ENCODE measurements at regions not wholly inside any gene's neighbourhood (a gene's known extent, or its start where the extent isn't known, plus 50 kb on each side); places are given as distances from the start of the nearest gene placed in this dataset.
A peak's percentile ranks its signal among the peaks of the same experiment; 100 is the strongest.

GRCh38 chr21:14741256-14741655 is 195.1 kb upstream of the SAMSN1 start (continued):
- TF ChIP-seq, protein P1, sequence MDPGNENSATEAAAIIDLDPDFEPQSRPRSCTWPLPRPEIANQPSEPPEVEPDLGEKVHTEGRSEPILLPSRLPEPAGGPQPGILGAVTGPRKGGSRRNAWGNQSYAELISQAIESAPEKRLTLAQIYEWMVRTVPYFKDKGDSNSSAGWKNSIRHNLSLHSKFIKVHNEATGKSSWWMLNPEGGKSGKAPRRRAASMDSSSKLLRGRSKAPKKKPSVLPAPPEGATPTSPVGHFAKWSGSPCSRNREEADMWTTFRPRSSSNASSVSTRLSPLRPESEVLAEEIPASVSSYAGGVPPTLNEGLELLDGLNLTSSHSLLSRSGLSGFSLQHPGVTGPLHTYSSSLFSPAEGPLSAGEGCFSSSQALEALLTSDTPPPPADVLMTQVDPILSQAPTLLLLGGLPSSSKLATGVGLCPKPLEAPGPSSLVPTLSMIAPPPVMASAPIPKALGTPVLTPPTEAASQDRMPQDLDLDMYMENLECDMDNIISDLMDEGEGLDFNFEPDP (CRISPR knock-in tag; IDR thresholded peaks at IDR 0.05), result no peak
- TF ChIP-seq PURB (CRISPR knock-in tag; IDR thresholded peaks at IDR 0.05; ENCODE audit: low read depth), result no peak
- TF ChIP-seq ZKSCAN1 (IDR thresholded peaks at IDR 0.05; ENCODE audit: low read depth, low read length), result no peak
- TF ChIP-seq ZNF561 (CRISPR knock-in tag; conservative IDR thresholded peaks at IDR 0.05), result no peak
- TF ChIP-seq ZSCAN29 (IDR thresholded peaks at IDR 0.05), result no peak
- no peak for TF ChIP-seq FOXK1 (CRISPR knock-in tag; IDR thresholded peaks at IDR 0.05; ENCODE audit: borderline replicate concordance)
- TF ChIP-seq SRSF1 (IDR thresholded peaks at IDR 0.05; ENCODE audit: low read depth, low read length), result no peak
- no peak for TF ChIP-seq SRSF9 (IDR thresholded peaks at IDR 0.05; ENCODE audit: borderline replicate concordance, low read depth, low read length)
- no peak for TF ChIP-seq MCM5 (IDR thresholded peaks at IDR 0.05; ENCODE audit: low read depth)
- TF ChIP-seq CHD2 (IDR thresholded peaks at IDR 0.05; ENCODE audit: low read depth, low read length), result no peak

- ChIA-PET POLR2A (interaction anchor here (1.1 to 1.5 kb wide), 2 partner anchors 9 to 204 kb away, joined by 3 to 7 read pairs; no protein-coding TSS in a partner anchor), CTCF (ENCODE audit: low intra/inter-chr PET ratio) (no interaction called here)
- H3K9me1 ChIP-seq (ENCODE audit: control insufficient read depth, insufficient read depth, low read length), result no peaks in the 10 kb centered on the region
- no peaks in the 10 kb centered on the region; the same call in 1 of the 2 replicates for H3K9me3 ChIP-seq (replicated peaks; ENCODE audit: control insufficient read depth, insufficient read depth, low read depth, low read length)
- H3K4me1 ChIP-seq (replicated peaks in 1 of 2; ENCODE audit: control insufficient read depth in 2 of 2, insufficient read depth in 2 of 2, low read length in 2 of 2), result peaks cover 4 to 50% of the 10 kb centered on the region in 2 experiments; a peak in 4 of 5 replicates
- no peak overlapping the region for H3K9ac ChIP-seq (ENCODE audit: insufficient read depth in 1 of 2, low read depth in 2 of 2, low read length in 2 of 2)
- no peak overlapping the region for H3K4me2 ChIP-seq (ENCODE audit: insufficient read depth, low read length)
- H3K27ac ChIP-seq (ENCODE audit: extremely low read depth, low read depth, low read length), result no peak overlapping the region
- BruUV-seq (replicated peaks), result no TSS peak
- WGBS (ENCODE audit: insufficient coverage, low coverage, missing lambda C conversion rate), result 0% methylated on average over 1 of the region's 1 CpG
- no peak for FAIRE-seq
- no peak for ATAC-seq
- H2AFZ ChIP-seq (ENCODE audit: low read depth, low read length), result no peak overlapping the region
- H4K20me1 ChIP-seq (replicated peaks; ENCODE audit: control insufficient read depth, insufficient read depth, low read length), result no peaks in the 10 kb centered on the region
- in situ Hi-C loops (cut with MboI), result no loop called here
- no peaks in the 10 kb centered on the region for H3K27me3 ChIP-seq (ENCODE audit: control insufficient read depth in 2 of 2, insufficient read depth in 2 of 2, low read length in 2 of 2)
- no peak overlapping the region for H3K4me3 ChIP-seq
- peaks cover 11% of the 10 kb centered on the region; the same call in 1 of the 3 replicates for H3K36me3 ChIP-seq (ENCODE audit: control insufficient read depth, insufficient read depth, low read length)
- H3K79me2 ChIP-seq (ENCODE audit: control insufficient read depth, insufficient read depth, low read length), result peaks cover 46% of the 10 kb centered on the region
- intact Hi-C loops (cut with micrococcal nuclease), result no loop called here
- DNase-seq (ENCODE audit: extremely low read depth in 1 of 4, low spot score in 3 of 4), result no peak
- TF ChIP-seq ZNF740 (CRISPR knock-in tag; IDR thresholded peaks at IDR 0.05) (no peak), ZNF740 (tag; IDR thresholded peaks at IDR 0.05) (no peak), ZNF589 (CRISPR knock-in tag; IDR thresholded peaks at IDR 0.05; ENCODE audit: low read depth) (0 out of 2 replicates have a peak, but pooled peaks have one; percentile 27), CBFA2T3 (IDR thresholded peaks at IDR 0.05) (peak; percentile 40; the same call in 1 of the 2 replicates), SMAD4 (CRISPR knock-in tag; conservative IDR thresholded peaks at IDR 0.05) (0 out of 2 replicates have a peak, but pooled peaks have one; percentile 32), CBFA2T2 (conservative IDR thresholded peaks at IDR 0.05) (0 out of 2 replicates have a peak, but pooled peaks have one; percentile 7), CXXC5 (CRISPR knock-in tag; IDR thresholded peaks at IDR 0.05) (peak; percentile 37; the same call in 1 of the 2 replicates), CREB3 (tag; conservative IDR thresholded peaks at IDR 0.05; ENCODE audit: low read depth) (no peak), TCF7 (IDR thresholded peaks at IDR 0.05; ENCODE audit: borderline replicate concordance) (no peak), DMBX1 (CRISPR knock-in tag; IDR thresholded peaks at IDR 0.05; ENCODE audit: borderline replicate concordance) (peak; percentile 74; the same call in 1 of the 2 replicates)
Observed at GRCh38 chr21:14740692-14741091, 194.6 kb upstream of the SAMSN1 start.

Data from K562 (cell line).